ENCODE measurements at regions not wholly inside any gene's neighbourhood (a gene's known extent, or its start where the extent isn't known, plus 50 kb on each side); places are given as distances from the start of the nearest gene placed in this dataset.

- TF ChIP-seq CTCF (IDR thresholded peaks at IDR 0.05) (no peak), POLR2A (IDR thresholded peaks at IDR 0.05) (no peak)
These were observed 328.3 kb upstream of the DIO3 start for GRCh38 chr14:101233021-101233366.

Measured in suprapubic skin (tissue), 3 donors.